ENCODE measurements at regions not wholly inside any gene's neighbourhood (a gene's known extent, or its start where the extent isn't known, plus 50 kb on each side); places are given as distances from the start of the nearest gene placed in this dataset.

DNA sequence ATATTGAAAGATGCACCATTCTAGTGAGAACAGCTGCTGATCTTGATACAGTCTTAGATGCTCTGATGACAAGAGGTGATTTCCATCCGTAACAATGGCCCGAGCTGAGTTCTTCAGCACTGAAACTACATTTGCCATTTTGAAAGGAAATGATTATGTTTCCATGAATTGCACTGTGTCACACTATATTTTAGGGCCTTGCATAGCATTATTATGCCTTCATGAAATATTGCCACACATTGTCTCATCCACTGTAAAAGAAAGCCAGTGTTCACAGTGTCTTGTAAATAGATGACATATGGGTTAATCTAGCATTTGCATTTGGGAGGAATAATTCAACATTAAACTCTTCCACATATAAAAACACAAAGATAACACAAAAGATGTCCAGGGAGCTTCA is 438.3 kb upstream of the PSMD7 start:
- Histone ChIP-seq H3K36me3 (ENCODE audit: control insufficient read depth, insufficient read depth, low read length) (no peaks in the 10 kb centered on the region), H3K27ac (ENCODE audit: low read length) (no peak overlapping the region), H3K27me3 (ENCODE audit: control insufficient read depth, insufficient read depth, low read length) (peaks cover 2% of the 10 kb centered on the region), H3K9me3 (ENCODE audit: control insufficient read depth, insufficient read depth, low read depth, low read length) (no peaks in the 10 kb centered on the region), H3K4me1 (ENCODE audit: control insufficient read depth, insufficient read depth, low read length) (no peaks in the 10 kb centered on the region), H3K4me3 (ENCODE audit: low read depth in 2 of 2, low read length in 2 of 2) (no peak overlapping the region)
- no peak for ATAC-seq
- POLR2A ChIA-PET = no interaction called here
- in situ Hi-C loops (cut with HindIII; ENCODE audit: low pct_unique_long_range_greater_than_20kb, low sequenced_read_pairs) = no loop called here
- no TSS peak for BruUV-seq (replicated peaks)
- DNase-seq (ENCODE audit: low read depth, low spot score) = no peak
- TF ChIP-seq REST (IDR thresholded peaks at IDR 0.05; ENCODE audit: insufficient read depth in 1 of 2, low read depth in 2 of 2, low read length in 1 of 2) (no peak), SIN3A (IDR thresholded peaks at IDR 0.05; ENCODE audit: borderline replicate concordance, insufficient read depth, low read depth, low read length) (no peak), TCF7L2 (IDR thresholded peaks at IDR 0.05; ENCODE audit: low read depth, low read length) (no peak), CTCF (IDR thresholded peaks at IDR 0.05) (no peak), POLR2AphosphoS5 (IDR thresholded peaks at IDR 0.05; ENCODE audit: low read depth, low read length) (no peak)
- intact Hi-C loops (cut with micrococcal nuclease; ENCODE audit: unreplicated experiment) = no loop called here
- CTCF ChIA-PET = no interaction called here

DNA sequence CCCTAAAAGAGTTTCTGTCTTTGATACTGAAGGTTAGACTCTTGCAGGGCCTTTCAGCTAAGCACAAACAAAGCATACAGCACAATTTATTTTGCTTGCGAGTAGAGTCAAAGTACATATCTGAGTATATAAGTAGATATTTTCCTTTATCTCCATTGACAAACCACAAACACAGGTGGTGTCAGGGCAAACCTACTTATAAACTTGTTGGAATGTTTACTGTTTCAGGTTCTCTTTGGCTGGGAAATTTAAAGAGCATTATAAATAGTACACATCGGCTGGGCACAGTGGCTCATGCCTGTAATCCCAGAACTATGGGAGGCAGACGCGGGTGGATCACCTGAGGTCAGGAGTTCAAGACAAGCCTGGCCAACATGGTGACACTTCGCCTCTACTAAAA is 442.6 kb upstream of the PSMD7 start:
- H3K9me3 ChIP-seq (ENCODE audit: control insufficient read depth, insufficient read depth, low read depth, low read length) = no peaks in the 10 kb centered on the region
- DNase-seq (ENCODE audit: low read depth, low spot score) = no peak
- no TSS peak for BruUV-seq (replicated peaks)
- no peak overlapping the region for H3K4me3 ChIP-seq (ENCODE audit: low read depth in 2 of 2, low read length in 2 of 2)
- no peak overlapping the region for H3K27ac ChIP-seq (ENCODE audit: low read length)
- intact Hi-C loops (cut with micrococcal nuclease; ENCODE audit: unreplicated experiment) = no loop called here
- no peaks in the 10 kb centered on the region for H3K4me1 ChIP-seq (ENCODE audit: control insufficient read depth, insufficient read depth, low read length)
- in situ Hi-C loops (cut with HindIII; ENCODE audit: low pct_unique_long_range_greater_than_20kb, low sequenced_read_pairs) = no loop called here
- H3K36me3 ChIP-seq (ENCODE audit: control insufficient read depth, insufficient read depth, low read length) = no peaks in the 10 kb centered on the region
- no peak for ATAC-seq
- TF ChIP-seq REST (IDR thresholded peaks at IDR 0.05; ENCODE audit: insufficient read depth in 1 of 2, low read depth in 2 of 2, low read length in 1 of 2) (no peak), CTCF (IDR thresholded peaks at IDR 0.05) (no peak), SIN3A (IDR thresholded peaks at IDR 0.05; ENCODE audit: borderline replicate concordance, insufficient read depth, low read depth, low read length) (no peak), POLR2AphosphoS5 (IDR thresholded peaks at IDR 0.05; ENCODE audit: low read depth, low read length) (no peak), TCF7L2 (IDR thresholded peaks at IDR 0.05; ENCODE audit: low read depth, low read length) (no peak)
- ChIA-PET CTCF (no interaction called here), POLR2A (no interaction called here)
- H3K27me3 ChIP-seq (ENCODE audit: control insufficient read depth, insufficient read depth, low read length) = no peaks in the 10 kb centered on the region; the same call in 1 of the 2 replicates

Measured in Panc1 (cell line).